ENCODE measurements at regions not wholly inside any gene's neighbourhood (a gene's known extent, or its start where the extent isn't known, plus 50 kb on each side); places are given as distances from the start of the nearest gene placed in this dataset.

DNA sequence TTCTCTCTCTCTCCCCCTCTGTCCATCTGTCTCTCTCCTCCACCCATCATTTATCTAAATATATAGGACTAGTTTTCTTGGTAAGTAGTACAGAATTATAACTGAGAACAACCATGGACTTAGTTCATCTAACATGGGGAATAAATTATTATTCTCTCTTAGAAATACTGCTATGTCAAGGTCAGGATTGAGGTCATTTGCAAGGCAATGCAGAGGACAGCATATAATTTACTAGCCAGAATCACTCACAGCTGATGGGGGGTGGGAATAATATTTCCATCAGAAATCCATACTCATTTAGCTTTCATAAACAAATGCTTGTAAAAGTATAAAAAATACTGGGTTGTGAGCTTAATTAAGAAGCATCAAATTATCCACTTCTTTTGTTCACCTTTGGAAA is 553.9 kb upstream of the POU3F2 start:
- Histone ChIP-seq H3K9me3 (replicated peaks; ENCODE audit: control insufficient read depth, insufficient read depth, low read length) (no peaks in the 10 kb centered on the region), H3K4me3 (no peak overlapping the region), H2AFZ (ENCODE audit: control insufficient read depth, low read depth, low read length) (no peak overlapping the region), H3K79me2 (ENCODE audit: control insufficient read depth, insufficient read depth, low read length) (no peaks in the 10 kb centered on the region), H3K27ac (ENCODE audit: control insufficient read depth, insufficient read depth) (no peak overlapping the region), H3K36me3 (ENCODE audit: control insufficient read depth in 2 of 2, insufficient read depth in 2 of 2, low read length in 1 of 2) (no peaks in the 10 kb centered on the region), H4K20me1 (ENCODE audit: control insufficient read depth, insufficient read depth) (no peaks in the 10 kb centered on the region), H3K4me2 (ENCODE audit: control insufficient read depth, insufficient read depth) (no peak overlapping the region), H3K9ac (ENCODE audit: control insufficient read depth, insufficient read depth, low read length) (no peak overlapping the region), H3K4me1 (ENCODE audit: control insufficient read depth, insufficient read depth, low read length) (no peaks in the 10 kb centered on the region), H3K27me3 (replicated peaks in 1 of 2; ENCODE audit: control insufficient read depth in 2 of 2, insufficient read depth in 2 of 2, low read length in 1 of 2) (no peaks in the 10 kb centered on the region)
- in situ Hi-C loops (cut with MboI) (no loop called here), intact Hi-C loops (cut with micrococcal nuclease; ENCODE audit: unreplicated experiment) (no loop called here)
- FAIRE-seq (no peak), ATAC-seq (no peak), DNase-seq (ENCODE audit: low read depth, low spot score) (no peak)
- SMC1A ChIA-PET (ENCODE audit: uncharacterized antibody, unreplicated experiment) = interaction anchor here (1.4 kb wide), 1 partner anchor 12 kb away, joined by 3 read pairs; no protein-coding TSS in a partner anchor
- BruUV-seq (replicated peaks) = no TSS peak
- CTCF ChIA-PET = no interaction called here
- RAD21 ChIA-PET (ENCODE audit: unreplicated experiment) = no interaction called here
- POLR2A ChIA-PET = no interaction called here
- TF ChIP-seq, protein P1, sequence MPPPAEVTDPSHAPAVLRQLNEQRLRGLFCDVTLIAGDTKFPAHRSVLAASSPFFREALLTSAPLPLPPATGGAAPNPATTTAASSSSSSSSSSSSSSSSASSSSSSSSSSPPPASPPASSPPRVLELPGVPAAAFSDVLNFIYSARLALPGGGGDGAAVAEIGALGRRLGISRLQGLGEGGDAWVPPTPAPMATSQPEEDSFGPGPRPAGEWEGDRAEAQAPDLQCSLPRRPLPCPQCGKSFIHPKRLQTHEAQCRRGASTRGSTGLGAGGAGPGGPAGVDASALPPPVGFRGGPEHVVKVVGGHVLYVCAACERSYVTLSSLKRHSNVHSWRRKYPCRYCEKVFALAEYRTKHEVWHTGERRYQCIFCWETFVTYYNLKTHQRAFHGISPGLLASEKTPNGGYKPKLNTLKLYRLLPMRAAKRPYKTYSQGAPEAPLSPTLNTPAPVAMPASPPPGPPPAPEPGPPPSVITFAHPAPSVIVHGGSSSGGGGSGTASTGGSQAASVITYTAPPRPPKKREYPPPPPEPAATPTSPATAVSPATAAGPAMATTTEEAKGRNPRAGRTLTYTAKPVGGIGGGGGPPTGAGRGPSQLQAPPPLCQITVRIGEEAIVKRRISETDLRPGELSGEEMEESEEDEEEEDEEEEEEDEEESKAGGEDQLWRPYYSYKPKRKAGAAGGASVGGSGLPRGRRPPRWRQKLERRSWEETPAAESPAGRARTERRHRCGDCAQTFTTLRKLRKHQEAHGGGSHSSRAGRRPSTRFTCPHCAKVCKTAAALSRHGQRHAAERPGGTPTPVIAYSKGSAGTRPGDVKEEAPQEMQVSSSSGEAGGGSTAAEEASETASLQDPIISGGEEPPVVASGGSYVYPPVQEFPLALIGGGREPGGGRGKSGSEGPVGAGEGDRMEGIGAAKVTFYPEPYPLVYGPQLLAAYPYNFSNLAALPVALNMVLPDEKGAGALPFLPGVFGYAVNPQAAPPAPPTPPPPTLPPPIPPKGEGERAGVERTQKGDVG (CRISPR knock-in tag; IDR thresholded peaks at IDR 0.05) = no peak
- TF ChIP-seq, protein P2, sequence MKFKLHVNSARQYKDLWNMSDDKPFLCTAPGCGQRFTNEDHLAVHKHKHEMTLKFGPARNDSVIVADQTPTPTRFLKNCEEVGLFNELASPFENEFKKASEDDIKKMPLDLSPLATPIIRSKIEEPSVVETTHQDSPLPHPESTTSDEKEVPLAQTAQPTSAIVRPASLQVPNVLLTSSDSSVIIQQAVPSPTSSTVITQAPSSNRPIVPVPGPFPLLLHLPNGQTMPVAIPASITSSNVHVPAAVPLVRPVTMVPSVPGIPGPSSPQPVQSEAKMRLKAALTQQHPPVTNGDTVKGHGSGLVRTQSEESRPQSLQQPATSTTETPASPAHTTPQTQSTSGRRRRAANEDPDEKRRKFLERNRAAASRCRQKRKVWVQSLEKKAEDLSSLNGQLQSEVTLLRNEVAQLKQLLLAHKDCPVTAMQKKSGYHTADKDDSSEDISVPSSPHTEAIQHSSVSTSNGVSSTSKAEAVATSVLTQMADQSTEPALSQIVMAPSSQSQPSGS (IDR thresholded peaks at IDR 0.05; ENCODE audit: low read length) = no peak
- TF ChIP-seq CHD2 (IDR thresholded peaks at IDR 0.05; ENCODE audit: borderline replicate concordance, low read depth, low read length) (no peak), CBX5 (IDR thresholded peaks at IDR 0.05; ENCODE audit: low read depth) (no peak), NFXL1 (IDR thresholded peaks at IDR 0.05; ENCODE audit: borderline replicate concordance) (no peak), BRCA1 (IDR thresholded peaks at IDR 0.05; ENCODE audit: low read depth, low read length) (no peak), SPI1 (IDR thresholded peaks at IDR 0.05; ENCODE audit: borderline replicate concordance, insufficient read depth, low read depth, low read length) (no peak), SIN3A (IDR thresholded peaks at IDR 0.05; ENCODE audit: low read depth, low read length) (no peak), ZNF207 (IDR thresholded peaks at IDR 0.05; ENCODE audit: borderline replicate concordance) (no peak)

All from GM12878 (cell line).